Prostate gland (tissue), 2 donors: ENCODE measurements at regions not wholly inside any gene's neighbourhood (a gene's known extent, or its start where the extent isn't known, plus 50 kb on each side); places are given as distances from the start of the nearest gene placed in this dataset.

Experiments used
- POLR2AphosphoS5 ChIP-seq: sonication (generic); formaldehyde crosslinking; IDR thresholded peaks from one replicate; pipeline ENCODE4 v1.6.1; 2017; ENCODE audit warnings: antibody characterized with exemption
- TF ChIP-seq, protein P1 (sequence below), 4 experiments: fragments of 200-600 bp in 2 of 4; fragments of 450-650 bp in 2 of 4; sonication (generic) in 2 of 4; IDR thresholded peaks; 1 replicate in 3 of 4; 2 replicates in 1 of 4; pipeline ENCODE4 v1.5.1; 2016 to 2019; ENCODE audit warnings: antibody characterized with exemption in 4 of 4, mild to moderate bottlenecking in 2 of 4, moderate library complexity in 2 of 4

DNA sequence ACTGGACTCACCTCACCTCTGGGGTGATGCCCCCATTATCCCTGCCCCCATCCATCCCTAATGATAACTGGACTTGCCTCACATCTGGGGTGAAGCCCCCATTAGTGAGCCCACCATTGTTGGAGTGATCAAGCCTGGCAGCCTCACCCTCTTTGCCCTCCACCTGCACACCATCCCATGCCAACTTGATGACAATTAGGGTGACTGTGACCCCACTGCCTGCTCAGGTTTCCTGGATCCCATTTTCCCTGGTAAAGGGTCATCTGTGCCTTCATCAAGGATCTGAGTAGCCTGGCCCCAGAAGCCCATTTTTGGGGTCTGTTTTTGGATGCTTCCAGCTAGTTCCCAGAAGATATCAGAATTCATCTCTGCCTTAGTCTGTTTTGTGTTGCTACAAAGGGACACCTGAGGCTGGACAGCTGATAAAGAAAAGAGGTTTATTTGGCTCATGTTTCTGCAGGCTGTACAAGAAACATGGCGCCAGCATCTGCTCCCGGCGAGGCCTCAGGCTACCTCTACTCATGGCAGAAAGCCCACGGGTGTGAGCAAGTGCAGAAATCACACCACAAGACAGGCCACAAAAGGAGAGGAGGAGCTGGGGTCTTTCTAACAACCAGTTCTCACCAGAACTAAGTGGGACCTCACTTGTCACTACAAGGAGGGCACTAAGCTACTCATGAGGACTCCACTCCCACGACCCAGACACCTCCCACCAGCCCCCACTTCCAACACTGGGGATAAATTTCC, 196.4 kb upstream of the TWIST2 start:
- TF ChIP-seq, protein P1, sequence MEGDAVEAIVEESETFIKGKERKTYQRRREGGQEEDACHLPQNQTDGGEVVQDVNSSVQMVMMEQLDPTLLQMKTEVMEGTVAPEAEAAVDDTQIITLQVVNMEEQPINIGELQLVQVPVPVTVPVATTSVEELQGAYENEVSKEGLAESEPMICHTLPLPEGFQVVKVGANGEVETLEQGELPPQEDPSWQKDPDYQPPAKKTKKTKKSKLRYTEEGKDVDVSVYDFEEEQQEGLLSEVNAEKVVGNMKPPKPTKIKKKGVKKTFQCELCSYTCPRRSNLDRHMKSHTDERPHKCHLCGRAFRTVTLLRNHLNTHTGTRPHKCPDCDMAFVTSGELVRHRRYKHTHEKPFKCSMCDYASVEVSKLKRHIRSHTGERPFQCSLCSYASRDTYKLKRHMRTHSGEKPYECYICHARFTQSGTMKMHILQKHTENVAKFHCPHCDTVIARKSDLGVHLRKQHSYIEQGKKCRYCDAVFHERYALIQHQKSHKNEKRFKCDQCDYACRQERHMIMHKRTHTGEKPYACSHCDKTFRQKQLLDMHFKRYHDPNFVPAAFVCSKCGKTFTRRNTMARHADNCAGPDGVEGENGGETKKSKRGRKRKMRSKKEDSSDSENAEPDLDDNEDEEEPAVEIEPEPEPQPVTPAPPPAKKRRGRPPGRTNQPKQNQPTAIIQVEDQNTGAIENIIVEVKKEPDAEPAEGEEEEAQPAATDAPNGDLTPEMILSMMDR (IDR thresholded peaks at IDR 0.05): no peak
- TF ChIP-seq POLR2AphosphoS5: no peak
